GM18873 (cell line): ENCODE measurements at regions not wholly inside any gene's neighbourhood (a gene's known extent, or its start where the extent isn't known, plus 50 kb on each side); places are given as distances from the start of the nearest gene placed in this dataset.
"Not testable (repeated sequence)": the region's sequence is repeated elsewhere in the genome, so short reads cannot be mapped to it uniquely, and the experiment has no call there.

ENCODE experiments used
- ATAC-seq: cut with Tn5 transposase; IDR thresholded peaks from one replicate; pipeline ENCODE4 v1.9.1; 2021; ENCODE audit warnings: mild to moderate bottlenecking, moderate library complexity, moderate number of reproducible peaks; ENCODE audit not compliant: unreplicated experiment, low FRiP score

GRCh38 chr4:20196476-20196875 lies 55.2 kb upstream of the SLIT2 start:
- no peak for ATAC-seq

- no peak for ATAC-seq
Measured at GRCh38 chr4:20195071-20195885, 56.4 kb upstream of the SLIT2 start.

GRCh38 chr4:20194123-20195013 lies 57.3 kb upstream of the SLIT2 start:
- no peak for ATAC-seq

GRCh38 chr4:20193141-20193936 lies 58.4 kb upstream of the SLIT2 start:
- ATAC-seq = no peak

GRCh38 chr4:20192736-20193135 lies 59.0 kb upstream of the SLIT2 start:
- ATAC-seq = no peak

- ATAC-seq = no peak
Measured at GRCh38 chr4:20185103-20185502, 66.6 kb upstream of the SLIT2 start.

GRCh38 chr4:20183131-20183530 lies 68.6 kb upstream of the SLIT2 start:
- not testable (repeated sequence) for ATAC-seq

GRCh38 chr4:20181926-20182325 lies 69.8 kb upstream of the SLIT2 start:
- no peak for ATAC-seq

- ATAC-seq = no peak
Measured at GRCh38 chr4:20180509-20180908, 71.2 kb upstream of the SLIT2 start.

GRCh38 chr4:20178902-20179576 lies 72.7 kb upstream of the SLIT2 start:
- no peak for ATAC-seq

- ATAC-seq = no peak
Measured at GRCh38 chr4:20176881-20177280, 74.8 kb upstream of the SLIT2 start.

GRCh38 chr4:20172070-20172760 lies 79.5 kb upstream of the SLIT2 start:
- no peak for ATAC-seq

- no peak for ATAC-seq
Measured at GRCh38 chr4:20166544-20166943, 85.2 kb upstream of the SLIT2 start.

GRCh38 chr4:20159516-20159915 lies 92.2 kb upstream of the SLIT2 start:
- ATAC-seq = no peak

GRCh38 chr4:20158195-20158594 lies 93.5 kb upstream of the SLIT2 start:
- ATAC-seq = no peak

GRCh38 chr4:20151436-20151835 lies 100.3 kb upstream of the SLIT2 start:
- ATAC-seq = no peak

GRCh38 chr4:20149143-20149542 lies 102.6 kb upstream of the SLIT2 start:
- not testable (repeated sequence) for ATAC-seq

GRCh38 chr4:20137176-20137575 lies 114.5 kb upstream of the SLIT2 start:
- no peak for ATAC-seq

GRCh38 chr4:20127626-20128025 lies 124.1 kb upstream of the SLIT2 start:
- no peak for ATAC-seq

- no peak for ATAC-seq
Measured at GRCh38 chr4:20126906-20127305, 124.8 kb upstream of the SLIT2 start.
